ENCODE measurements at regions not wholly inside any gene's neighbourhood (a gene's known extent, or its start where the extent isn't known, plus 50 kb on each side); places are given as distances from the start of the nearest gene placed in this dataset.
"Not testable (repeated sequence)": the region's sequence is repeated elsewhere in the genome, so short reads cannot be mapped to it uniquely, and the experiment has no call there.

GRCh38 chr13:43946281-43946680, 66.6 kb downstream of the LACC1 start:
- no peak for DNase-seq

- no peak for DNase-seq
These were observed 68.3 kb downstream of the LACC1 start for GRCh38 chr13:43947897-43948458.

DNA sequence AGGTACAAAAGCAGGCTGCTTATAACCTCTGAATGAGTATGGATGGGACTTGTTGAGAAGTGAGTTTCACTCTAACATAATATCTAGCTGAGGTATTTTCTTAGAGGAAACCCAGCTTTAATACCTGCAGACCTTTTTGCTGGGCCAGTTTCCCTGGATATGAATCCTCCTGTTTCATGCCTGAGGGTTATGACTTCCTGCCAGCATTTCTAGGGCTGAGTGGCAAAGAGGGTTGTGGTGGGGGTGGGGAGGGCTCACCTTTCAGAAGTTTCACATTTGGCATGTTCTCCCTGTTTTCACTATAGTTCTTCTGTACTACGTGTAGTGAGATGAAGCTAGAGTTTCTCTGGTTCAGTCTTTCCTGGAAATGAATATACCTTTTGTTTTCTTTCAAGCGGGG, 73.7 kb downstream of the LACC1 start:
- no peak for DNase-seq

DNA sequence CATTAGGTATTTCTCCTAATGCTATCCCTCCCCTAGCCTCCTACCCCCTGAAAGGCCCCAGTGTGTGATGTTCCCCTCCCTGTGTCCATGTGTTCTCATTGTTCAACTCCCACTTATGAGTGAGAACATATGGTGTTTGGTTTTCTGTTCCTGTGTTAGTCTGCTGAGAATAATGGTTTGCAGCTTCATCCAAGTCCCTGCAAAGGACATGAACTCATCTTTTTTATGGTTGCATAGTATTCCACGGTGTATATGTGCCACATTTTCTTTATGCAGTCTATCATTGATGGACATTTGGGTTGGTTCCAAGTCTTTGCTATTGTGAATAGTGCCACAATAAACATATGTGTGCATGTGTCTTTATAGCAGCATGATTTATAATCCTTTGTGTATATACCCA, 77.3 kb downstream of the LACC1 start:
- not testable (repeated sequence) for DNase-seq

- no peak for DNase-seq
These were observed 79.6 kb downstream of the LACC1 start for GRCh38 chr13:43959291-43959690.

DNA sequence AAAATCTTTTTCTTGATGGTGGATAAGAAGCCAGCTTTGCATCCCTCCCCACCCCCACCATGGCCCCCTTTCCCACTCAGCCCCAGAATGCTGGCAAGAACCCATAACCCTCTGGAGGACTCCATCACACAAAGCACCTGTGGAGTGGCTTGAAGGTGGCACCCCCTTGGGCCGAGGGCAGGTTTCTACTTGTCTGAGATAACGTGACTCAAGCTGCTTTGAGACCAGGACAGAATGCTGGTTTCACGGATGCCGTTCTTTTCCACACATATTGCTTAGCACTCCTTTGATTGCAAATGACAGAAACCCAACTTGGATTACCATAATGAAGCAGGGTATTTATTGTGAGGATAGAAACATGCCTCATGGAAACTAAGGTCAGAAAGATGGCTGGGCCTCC, 82.2 kb downstream of the LACC1 start:
- no peak for DNase-seq

DNA sequence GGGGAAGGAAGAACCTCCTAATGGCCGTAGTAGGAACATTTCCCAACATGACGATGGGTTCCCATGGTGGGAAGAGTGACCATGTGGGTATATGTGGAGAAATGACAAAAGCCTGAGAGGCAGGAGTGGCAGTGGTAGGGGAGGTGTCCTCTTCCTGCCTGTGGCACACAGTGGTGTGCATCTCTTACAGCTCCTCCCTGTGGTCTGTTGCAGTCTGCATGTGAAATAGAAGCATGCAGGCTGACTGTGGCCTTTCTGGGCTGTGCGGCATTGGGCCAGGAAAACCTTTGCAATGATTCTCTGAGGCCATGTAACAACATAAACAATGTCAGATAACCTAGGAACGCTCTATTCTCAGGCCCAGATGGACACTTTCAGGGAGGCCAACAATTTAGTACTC, 84.0 kb downstream of the LACC1 start:
- DNase-seq, result no peak

GRCh38 chr13:43964698-43965458, 85.2 kb downstream of the LACC1 start:
- no peak for DNase-seq

DNA sequence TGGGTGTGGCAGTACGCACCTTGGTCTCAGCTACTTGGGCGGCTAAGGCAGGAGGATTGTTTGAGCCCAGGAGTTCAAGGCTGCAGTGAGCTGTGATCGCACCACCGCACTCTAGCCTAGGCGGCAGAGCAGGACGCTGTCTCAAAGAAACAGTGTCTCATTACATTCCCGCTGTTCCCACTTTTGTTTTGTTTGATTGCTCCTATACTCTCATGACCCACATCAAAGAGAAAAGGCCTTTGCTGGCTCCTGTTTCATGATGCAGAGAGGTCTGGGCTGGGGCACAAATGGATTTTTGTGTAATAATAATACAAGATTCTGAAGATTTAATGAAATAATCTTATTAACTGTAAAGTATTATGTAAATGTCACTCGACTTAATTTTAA, 85.7 kb downstream of the LACC1 start:
- DNase-seq, result no peak

- not testable (repeated sequence) for DNase-seq
These were observed 88.7 kb downstream of the LACC1 start for GRCh38 chr13:43968251-43968942.

GRCh38 chr13:43968943-43969690, 89.4 kb downstream of the LACC1 start:
- DNase-seq, result not testable (repeated sequence)

DNA sequence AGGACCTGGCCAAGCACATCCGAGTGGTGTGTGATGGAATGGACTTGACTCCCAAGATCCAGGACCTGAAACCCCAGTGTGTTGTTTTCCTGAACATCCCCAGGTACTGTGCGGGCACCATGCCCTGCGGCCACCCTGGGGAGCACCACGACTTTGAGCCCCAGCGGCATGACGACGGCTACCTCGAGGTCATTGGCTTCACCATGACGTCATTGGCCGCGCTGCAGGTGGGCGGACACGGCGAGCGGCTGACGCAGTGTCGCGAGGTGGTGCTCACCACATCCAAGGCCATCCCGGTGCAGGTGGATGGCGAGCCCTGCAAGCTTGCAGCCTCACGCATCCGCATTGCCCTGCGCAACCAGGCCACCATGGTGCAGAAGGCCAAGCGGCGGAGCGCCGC, 90.2 kb downstream of the LACC1 start:
- not testable (repeated sequence) for DNase-seq

- DNase-seq, result not testable (repeated sequence)
These were observed 91.0 kb downstream of the LACC1 start for GRCh38 chr13:43970520-43971242.

GRCh38 chr13:43971324-43971723, 91.6 kb downstream of the LACC1 start:
- not testable (repeated sequence) for DNase-seq

GRCh38 chr13:43977911-43978310, 98.2 kb downstream of the LACC1 start:
- no peak for DNase-seq

DNA sequence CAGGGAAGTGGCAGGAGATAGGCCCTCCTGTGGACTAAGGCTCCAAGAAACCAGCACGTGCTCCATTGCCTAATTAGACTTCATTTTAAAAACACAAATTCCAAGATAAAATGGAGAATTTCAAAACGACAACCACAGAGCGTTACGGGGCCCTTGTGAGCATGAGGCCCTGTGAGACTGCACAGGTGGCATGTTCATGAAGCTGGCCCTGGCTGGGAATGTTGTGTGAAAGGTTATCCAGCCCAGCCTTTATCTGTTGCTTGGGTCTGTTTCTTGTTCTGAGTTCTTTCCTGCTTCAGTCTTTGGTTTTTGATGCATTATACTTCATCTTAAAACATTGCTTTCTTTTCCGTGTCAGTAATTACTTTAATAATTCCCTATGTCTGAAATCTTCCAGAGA, 99.0 kb downstream of the LACC1 start:
- no peak for DNase-seq

GRCh38 chr13:43979492-43979891, 99.8 kb downstream of the LACC1 start:
- no peak for DNase-seq

DNA sequence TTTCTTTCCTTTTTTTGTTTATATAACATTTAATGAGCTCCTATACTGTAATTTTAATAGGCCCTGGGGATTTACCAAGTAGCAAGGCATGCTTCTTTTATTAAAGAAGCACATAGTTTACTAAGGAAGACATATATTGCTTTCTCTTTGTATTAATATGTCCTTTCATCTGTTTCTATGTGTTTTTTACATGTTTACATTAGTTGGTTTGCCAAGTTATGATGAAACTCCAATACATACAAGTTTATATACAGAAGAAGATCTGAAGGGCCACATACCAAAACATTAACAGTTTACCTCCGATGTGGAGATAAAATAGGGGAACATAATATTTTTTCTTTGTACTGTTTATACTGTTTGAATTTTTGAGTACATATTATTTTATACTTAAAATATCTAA, 100.9 kb downstream of the LACC1 start:
- DNase-seq, result no peak

- DNase-seq, result no peak
These were observed 101.4 kb downstream of the LACC1 start for GRCh38 chr13:43981091-43981490.

- DNase-seq, result no peak
These were observed 102.0 kb downstream of the LACC1 start for GRCh38 chr13:43981512-43982301.

GRCh38 chr13:43983373-43983772, 103.7 kb downstream of the LACC1 start:
- DNase-seq, result no peak

DNA sequence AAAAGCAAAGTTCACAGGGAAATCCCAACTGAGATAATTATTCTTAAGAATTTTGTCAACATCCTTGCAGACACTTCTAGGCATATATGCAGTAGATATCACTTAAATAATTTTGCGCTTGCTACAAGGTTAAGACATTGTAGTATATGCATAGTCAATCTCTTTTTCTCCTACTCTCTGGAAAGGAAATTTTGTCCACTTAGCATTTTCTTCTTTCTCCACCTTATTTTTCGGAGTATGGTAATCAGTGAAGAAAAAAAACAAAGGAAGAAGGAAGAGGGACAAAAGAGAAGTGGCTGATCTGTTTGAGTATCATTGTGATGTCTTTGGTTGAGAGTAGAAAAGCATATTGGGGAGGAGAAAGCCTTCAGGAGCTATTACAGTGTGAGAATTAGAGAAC, 104.6 kb downstream of the LACC1 start:
- DNase-seq, result no peak

Measured in NCI-H1694 treated with DMSO at 0.1 percent for 48 hours (cell line).